LNCaP clone FGC (cell line): ENCODE measurements at regions not wholly inside any gene's neighbourhood (a gene's known extent, or its start where the extent isn't known, plus 50 kb on each side); places are given as distances from the start of the nearest gene placed in this dataset.

Experiments
- DNase-seq: peaks from one replicate; pipeline ENCODE4 v3.0.0-alpha.2; 2011; ENCODE audit warnings: low read depth
- H3K4me3 ChIP-seq: 2 replicates; pipeline ENCODE4 v1.5.1; 2011; ENCODE audit warnings: mild to moderate bottlenecking, low read depth, low read length, control low read depth
- TF ChIP-seq, protein P1 (sequence below): IDR thresholded peaks from 2 replicates; pipeline ENCODE4 v1.5.1; 2012; ENCODE audit warnings: mild to moderate bottlenecking; ENCODE audit not compliant: control insufficient read depth, insufficient read depth; ENCODE audit errors: extremely low read depth

DNA sequence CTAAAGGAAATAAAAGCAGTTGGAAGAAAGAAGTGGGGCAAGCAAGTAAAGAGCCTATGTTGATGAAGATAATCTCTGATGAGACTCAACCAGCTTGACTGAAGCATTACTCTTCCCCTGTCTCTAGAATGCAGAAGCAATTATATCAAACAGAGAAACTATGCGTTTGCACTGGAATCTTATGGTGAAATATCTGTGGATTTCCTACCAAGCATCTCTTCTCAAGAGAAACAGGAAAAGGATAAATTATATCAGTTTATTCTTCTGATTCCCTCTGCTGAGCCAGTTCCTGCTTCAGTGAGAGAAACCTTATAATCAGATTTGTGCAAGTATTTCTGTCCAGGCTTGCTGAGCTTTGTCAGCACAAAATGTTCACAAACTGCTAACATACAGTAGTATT is 316.7 kb upstream of the SLC7A11 start:
- no peak overlapping the region for H3K4me3 ChIP-seq
- DNase-seq: no peak
- TF ChIP-seq, protein P1, sequence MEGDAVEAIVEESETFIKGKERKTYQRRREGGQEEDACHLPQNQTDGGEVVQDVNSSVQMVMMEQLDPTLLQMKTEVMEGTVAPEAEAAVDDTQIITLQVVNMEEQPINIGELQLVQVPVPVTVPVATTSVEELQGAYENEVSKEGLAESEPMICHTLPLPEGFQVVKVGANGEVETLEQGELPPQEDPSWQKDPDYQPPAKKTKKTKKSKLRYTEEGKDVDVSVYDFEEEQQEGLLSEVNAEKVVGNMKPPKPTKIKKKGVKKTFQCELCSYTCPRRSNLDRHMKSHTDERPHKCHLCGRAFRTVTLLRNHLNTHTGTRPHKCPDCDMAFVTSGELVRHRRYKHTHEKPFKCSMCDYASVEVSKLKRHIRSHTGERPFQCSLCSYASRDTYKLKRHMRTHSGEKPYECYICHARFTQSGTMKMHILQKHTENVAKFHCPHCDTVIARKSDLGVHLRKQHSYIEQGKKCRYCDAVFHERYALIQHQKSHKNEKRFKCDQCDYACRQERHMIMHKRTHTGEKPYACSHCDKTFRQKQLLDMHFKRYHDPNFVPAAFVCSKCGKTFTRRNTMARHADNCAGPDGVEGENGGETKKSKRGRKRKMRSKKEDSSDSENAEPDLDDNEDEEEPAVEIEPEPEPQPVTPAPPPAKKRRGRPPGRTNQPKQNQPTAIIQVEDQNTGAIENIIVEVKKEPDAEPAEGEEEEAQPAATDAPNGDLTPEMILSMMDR: no peak

GRCh38 chr4:138555584-138555983 is 313.4 kb upstream of the SLC7A11 start:
- TF ChIP-seq, protein P1: peak; percentile 56
- H3K4me3 ChIP-seq: no peak overlapping the region
- no peak for DNase-seq

DNA sequence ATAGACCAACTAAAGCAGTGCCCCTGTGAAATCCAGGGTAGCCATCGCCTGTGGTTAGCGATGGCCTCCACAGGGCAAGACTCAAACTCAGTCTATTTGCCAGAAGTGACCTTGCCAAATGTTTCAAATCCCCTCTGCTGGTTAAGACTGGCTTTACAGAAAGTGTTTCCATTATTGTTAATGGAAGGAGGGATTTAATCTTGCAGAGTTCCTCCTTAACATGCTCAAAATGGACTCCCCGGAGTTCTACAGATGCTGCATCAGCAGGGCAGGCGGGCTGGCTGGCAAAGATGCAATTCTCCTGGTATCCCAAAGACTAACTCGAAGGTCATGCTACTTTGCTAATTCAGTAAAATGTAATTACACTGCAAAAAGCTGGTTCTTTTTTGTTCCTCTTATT is 313.0 kb upstream of the SLC7A11 start:
- DNase-seq: no peak
- H3K4me3 ChIP-seq: no peak overlapping the region
- TF ChIP-seq, protein P1: no peak

DNA sequence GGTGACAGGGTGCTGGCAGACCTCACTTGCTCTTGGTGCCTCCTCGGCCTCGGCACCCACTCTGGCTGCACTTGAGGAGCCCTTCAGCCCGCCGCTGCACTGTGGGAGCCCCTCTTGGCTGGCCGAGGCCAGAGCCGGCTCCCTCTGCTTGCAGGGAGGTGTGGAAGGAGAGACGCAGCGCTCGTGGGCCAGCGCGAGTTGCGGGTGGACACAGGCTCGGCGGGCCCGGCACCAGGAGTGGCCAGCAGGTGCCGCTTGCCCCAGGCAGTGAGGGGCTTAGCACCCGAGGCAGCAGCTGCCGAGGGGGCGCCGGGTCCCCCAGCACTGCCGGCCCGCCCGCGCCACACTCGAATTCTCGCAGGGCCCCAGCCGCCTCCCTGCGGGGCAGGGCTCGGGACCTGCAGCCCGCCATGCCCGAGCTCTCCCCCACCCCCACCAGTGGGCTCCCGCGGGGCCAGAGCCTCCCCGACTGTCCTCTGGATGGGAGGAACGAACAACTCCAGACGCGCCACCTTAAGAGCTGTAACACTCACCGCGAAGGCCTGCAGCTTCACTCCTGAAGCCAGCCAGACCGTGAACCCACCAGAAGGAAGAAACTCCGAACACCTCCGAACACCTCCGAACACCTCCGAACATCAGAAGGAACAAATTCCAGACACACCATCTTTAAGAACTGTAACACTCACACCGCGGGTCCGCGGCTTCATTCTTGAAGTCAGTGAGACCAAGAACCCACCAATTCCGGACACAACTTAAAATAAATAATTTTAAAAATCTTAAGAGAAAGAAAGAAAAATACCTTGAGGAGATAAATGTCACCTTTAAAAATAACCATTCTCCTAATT is 311.1 kb upstream of the SLC7A11 start:
- no peak overlapping the region for H3K4me3 ChIP-seq
- TF ChIP-seq, protein P1: no peak
- DNase-seq: no peak

DNA sequence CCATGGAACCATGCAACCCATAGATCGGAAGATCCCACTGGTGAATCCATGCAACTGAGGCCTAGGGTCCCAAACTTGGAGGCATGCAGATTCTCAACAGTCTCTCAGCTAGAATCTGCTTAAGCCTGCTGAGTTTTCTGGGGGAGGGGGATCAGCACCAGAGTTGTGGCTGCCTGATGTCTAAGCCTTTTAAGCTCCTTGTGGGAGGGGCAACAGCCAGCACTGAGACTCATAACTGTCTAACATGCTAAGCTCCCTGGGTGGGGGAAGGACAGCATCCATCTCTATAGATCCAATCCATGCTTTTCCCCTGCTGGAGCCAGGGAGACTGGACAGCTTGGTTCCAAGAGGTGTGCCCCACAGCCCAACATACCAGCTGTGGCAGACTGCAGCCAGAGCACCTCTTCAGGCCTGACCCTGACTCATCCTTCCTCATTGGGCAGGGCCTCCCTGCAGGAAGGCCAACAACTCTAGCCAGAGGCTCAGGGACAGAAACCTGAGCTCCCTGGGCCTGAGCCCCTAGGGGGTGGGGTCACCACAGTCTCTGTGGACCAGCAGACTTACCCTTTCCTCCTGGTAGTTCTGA is 300.1 kb upstream of the SLC7A11 start:
- no peak for DNase-seq
- H3K4me3 ChIP-seq: no peak overlapping the region
- TF ChIP-seq, protein P1: no peak

DNA sequence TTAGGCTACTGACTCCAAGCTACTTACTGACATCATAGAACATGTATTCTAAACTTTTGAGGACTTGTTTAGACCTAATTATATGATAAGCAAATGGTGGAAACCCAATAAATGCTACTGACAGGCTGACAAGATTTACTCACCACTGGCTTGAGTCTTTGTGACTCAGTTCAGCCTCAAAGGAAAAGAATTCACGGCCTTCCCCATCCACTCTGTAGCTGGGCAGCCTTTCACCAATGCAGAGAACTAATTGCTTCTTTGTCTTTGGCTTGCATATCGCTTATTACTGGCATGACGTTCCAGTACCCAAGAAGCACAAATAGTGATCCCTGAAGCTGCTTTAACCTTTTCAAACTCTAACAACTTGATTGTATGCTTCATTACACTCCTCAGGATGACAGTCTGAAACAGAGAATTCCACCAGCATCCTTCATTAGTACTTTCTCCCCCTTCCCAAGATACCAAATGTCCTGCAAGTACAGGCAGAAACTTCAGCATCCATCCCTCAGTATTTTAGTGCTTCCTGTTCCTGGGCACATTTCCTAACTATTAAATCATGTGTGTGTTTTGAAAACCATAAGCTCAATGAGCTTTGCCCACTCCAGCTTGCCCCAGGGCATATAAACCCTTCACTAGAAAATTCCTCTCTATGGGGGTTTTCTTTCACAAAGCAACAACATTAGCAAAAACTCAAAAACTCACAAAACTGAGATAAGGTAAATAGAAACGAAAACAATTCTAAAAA is 298.1 kb upstream of the SLC7A11 start:
- DNase-seq: no peak
- no peak overlapping the region for H3K4me3 ChIP-seq
- TF ChIP-seq, protein P1: no peak
